ENCODE measurements at regions not wholly inside any gene's neighbourhood (a gene's known extent, or its start where the extent isn't known, plus 50 kb on each side); places are given as distances from the start of the nearest gene placed in this dataset.

GRCh38 chr4:10320130-10320529, 137.1 kb downstream of the ZNF518B start:
- TF ChIP-seq CTCF (IDR thresholded peaks at IDR 0.05) = no peak
- no peak for TF ChIP-seq POLR2AphosphoS5 (IDR thresholded peaks at IDR 0.05)
- no peak for TF ChIP-seq POLR2A (IDR thresholded peaks at IDR 0.05)
- no peak for TF ChIP-seq EP300 (IDR thresholded peaks at IDR 0.05)
